Activated CD4-positive, alpha-beta T cell treated with anti-CD3 and anti-CD28 coated beads, Interleukin-2, amount 50 U/mL, for 4 hours (primary cell): ENCODE measurements at regions not wholly inside any gene's neighbourhood (a gene's known extent, or its start where the extent isn't known, plus 50 kb on each side); places are given as distances from the start of the nearest gene placed in this dataset.
A peak's percentile ranks its signal among the peaks of the same experiment; 100 is the strongest.
"Not testable (repeated sequence)": the region's sequence is repeated elsewhere in the genome, so short reads cannot be mapped to it uniquely, and the experiment has no call there.

Source experiments
- DNase-seq, 2 experiments: peaks; one replicate each; pipeline ENCODE4 v3.0.0-alpha.2; 2020

- DNase-seq: peak; percentile 34
Observed at GRCh38 chr4:101730291-101731117, 60.0 kb upstream of the BANK1 start.

- no peak for DNase-seq
Observed at GRCh38 chr4:101727238-101727637, 63.3 kb upstream of the BANK1 start.

- no peak for DNase-seq
Observed at GRCh38 chr4:101724093-101724492, 66.4 kb upstream of the BANK1 start.

- no peak for DNase-seq
Observed at GRCh38 chr4:101718810-101719209, 71.7 kb upstream of the BANK1 start.

GRCh38 chr4:101711590-101712260, 78.8 kb upstream of the BANK1 start:
- DNase-seq: no peak

GRCh38 chr4:101710806-101711205, 79.7 kb upstream of the BANK1 start:
- DNase-seq: no peak

GRCh38 chr4:101708293-101709039, 82.1 kb upstream of the BANK1 start:
- DNase-seq: no peak

GRCh38 chr4:101707596-101707995, 82.9 kb upstream of the BANK1 start:
- no peak for DNase-seq

- no peak for DNase-seq
Observed at GRCh38 chr4:101706535-101707057, 83.9 kb upstream of the BANK1 start.

- DNase-seq: no peak
Observed at GRCh38 chr4:101701551-101701950, 89.0 kb upstream of the BANK1 start.

GRCh38 chr4:101699441-101700124, 90.9 kb upstream of the BANK1 start:
- DNase-seq: no peak

- no peak for DNase-seq
Observed at GRCh38 chr4:101697266-101697665, 93.3 kb upstream of the BANK1 start.

- no peak for DNase-seq
Observed at GRCh38 chr4:101696276-101697010, 94.1 kb upstream of the BANK1 start.

- no peak for DNase-seq
Observed at GRCh38 chr4:101695176-101695575, 95.4 kb upstream of the BANK1 start.

- DNase-seq: not testable (repeated sequence)
Observed at GRCh38 chr4:101694403-101694802, 96.1 kb upstream of the BANK1 start.

- DNase-seq: no peak
Observed at GRCh38 chr4:101693842-101694398, 96.6 kb upstream of the BANK1 start.

GRCh38 chr4:101689220-101689619, 101.3 kb upstream of the BANK1 start:
- no peak for DNase-seq

- DNase-seq: no peak
Observed at GRCh38 chr4:101685126-101685525, 105.4 kb upstream of the BANK1 start.

GRCh38 chr4:101682946-101683345, 107.6 kb upstream of the BANK1 start:
- no peak for DNase-seq

- DNase-seq: no peak
Observed at GRCh38 chr4:101678180-101678579, 112.3 kb upstream of the BANK1 start.

GRCh38 chr4:101670897-101671296, 119.6 kb upstream of the BANK1 start:
- DNase-seq: no peak

GRCh38 chr4:101670370-101670769, 120.2 kb upstream of the BANK1 start:
- no peak for DNase-seq
